HG03025 (cell line): ENCODE measurements at regions not wholly inside any gene's neighbourhood (a gene's known extent, or its start where the extent isn't known, plus 50 kb on each side); places are given as distances from the start of the nearest gene placed in this dataset.

ENCODE experiments used
- ATAC-seq: cut with Tn5 transposase; IDR thresholded peaks from one replicate; pipeline ENCODE4 v1.9.1; 2021; ENCODE audit warnings: mild to moderate bottlenecking, moderate library complexity; ENCODE audit not compliant: unreplicated experiment, low FRiP score

DNA sequence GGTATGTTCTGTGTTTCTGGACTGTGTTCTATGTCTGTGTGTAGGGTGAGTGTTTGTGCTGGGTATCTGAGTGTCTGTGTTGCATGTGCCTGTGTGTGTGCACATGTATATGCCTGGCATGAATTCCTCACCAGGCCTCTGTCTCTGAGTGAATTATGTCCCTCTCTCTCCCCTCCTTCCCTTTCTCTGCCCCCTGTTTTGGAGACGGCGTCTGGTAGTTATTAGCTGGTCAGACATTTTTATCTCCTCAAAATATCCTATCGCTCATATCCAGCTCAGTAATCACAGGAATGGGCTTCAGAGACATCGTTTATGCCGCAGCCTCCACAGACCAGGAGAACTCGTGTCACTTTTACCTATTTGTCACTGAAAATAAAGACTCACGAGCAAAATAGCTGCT, 483.2 kb upstream of the BRINP1 start:
- ATAC-seq = no peak

DNA sequence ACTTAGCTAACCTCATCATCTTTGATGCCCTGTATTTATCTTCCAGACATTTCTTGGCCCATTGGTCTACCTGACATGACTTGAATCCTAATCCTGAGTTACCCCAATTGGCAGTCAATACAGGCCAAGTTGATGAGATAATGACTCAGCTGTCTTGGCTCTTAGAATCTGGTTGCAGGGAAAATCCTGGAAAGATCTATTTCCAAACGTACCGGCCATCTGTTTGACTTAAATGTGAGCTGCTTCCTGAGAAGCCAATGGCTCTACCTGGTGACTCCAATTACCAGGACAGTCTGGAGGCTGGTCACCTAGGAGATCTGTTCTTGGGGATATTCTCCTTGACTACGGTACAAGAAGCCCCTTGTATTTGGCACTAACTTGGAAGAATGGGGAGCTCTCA, 475.2 kb upstream of the BRINP1 start:
- ATAC-seq = no peak

DNA sequence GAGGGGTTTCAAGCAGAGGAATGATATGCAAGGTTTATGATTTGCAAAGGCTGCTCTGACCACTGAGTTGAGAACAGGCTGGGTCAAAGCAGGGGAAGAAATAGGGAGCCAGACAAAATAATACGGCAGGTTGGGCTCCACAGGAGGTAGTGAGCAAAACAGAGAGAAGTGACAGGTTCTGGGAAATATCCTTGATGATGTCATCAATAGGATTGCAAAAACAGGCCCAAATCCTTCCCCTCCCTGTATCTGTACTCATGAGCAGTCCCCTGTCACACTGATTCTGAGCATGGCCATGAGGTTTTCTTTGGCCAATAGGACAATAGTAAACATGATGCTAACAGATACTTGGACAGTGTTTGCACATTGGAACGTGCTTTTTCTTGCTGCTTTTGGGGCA, 471.8 kb upstream of the BRINP1 start:
- no peak for ATAC-seq

DNA sequence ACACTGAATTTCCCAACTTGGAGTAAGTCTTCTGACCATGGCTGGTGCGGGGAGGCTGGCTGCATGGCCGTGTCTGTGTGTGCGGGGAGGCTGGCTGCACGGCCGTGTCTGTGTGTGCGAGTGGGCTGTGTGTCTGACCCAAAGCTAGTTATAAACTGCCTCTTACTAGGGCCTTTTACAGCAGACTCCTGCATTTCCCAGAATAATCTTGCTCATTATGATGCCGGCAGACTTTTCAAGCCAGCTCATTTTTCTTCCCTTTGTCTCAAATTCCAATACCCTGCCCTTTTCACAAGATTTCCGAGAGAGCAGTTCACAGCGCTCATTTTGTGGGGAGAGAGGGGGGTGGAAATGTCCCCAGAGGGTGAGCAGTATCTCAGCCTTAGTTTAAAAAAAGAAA, 470.7 kb upstream of the BRINP1 start:
- no peak for ATAC-seq

DNA sequence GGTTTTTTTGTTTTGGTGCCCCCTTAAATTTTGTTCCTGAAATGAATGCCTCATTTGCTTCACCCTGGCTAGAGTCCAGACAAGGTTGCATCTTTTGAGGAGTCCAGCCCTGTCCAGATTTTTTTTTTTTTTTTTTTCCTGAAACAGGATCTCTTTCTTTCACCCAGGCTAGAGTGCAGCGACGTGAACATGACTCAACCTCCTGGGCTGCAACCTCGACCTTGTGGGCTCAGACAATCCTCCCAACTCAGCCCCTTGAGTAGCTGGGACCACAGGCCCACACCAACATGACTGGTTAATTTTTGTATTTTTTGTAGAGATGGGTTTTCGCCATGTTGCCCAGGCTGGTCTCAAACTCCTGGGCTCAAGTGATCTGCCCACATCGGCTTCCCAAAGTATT, 469.0 kb upstream of the BRINP1 start:
- ATAC-seq = no peak

DNA sequence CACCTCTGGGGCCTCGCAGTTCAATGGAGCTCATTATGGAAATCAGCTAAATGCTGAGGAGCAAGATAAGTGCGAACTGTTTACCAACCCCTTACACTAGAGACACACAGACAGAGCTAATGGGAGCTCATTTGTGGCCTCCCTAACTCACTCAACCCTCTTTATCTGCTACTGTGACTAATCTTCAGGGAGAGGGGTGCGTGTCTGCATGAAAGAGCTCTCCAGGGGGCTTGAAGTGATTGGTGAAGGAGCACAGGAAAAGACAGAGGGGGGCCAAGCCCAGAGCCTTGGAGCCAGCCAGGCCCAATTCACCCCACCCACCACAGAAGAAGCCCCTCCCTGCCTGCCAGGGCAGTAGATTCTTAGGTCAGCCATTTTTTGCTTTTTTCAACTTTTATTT, 466.8 kb upstream of the BRINP1 start:
- no peak for ATAC-seq

DNA sequence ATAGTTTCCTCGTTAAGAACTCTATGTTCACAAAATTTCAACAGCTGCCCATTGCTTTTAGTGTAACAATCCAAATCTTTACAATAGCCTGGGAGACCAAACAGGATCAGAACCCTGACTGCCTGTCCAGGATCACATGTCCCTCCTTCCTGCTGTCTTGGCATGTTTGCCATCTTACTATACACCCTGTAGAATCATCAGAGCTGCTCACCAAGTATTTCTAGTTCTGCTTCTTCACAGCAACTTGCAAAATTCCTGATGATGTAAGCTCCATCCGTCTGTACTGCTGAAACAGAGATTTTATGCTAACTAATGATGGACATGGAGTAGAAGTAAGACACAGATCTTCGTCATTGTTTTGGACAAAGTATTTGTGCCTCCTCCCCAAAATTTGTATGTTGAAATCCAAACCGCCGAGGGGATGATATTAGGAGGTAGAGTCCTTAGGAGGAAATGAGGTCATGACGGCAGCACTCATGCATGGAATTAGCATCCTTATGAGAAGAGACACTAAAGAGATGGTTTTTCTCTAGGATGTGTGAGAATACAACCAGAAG, 464.9 kb upstream of the BRINP1 start:
- no peak for ATAC-seq

DNA sequence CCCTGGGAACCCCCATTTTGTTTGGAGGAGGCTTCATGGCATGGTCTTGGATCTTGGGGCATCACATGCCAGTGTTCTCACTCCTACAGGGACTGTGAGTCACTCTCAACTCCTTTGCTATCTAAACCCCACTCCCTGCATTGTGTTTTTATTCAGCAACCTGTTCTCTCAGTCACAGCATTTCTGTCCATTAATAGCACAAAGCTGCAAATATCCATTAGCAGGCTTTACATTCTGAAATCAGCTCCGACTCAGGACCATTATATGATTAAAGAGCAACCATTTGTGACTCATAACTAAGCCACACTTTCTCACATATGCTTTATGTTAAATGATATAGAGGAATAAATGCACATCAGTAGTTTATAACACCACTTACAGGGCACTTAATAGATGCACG, 462.1 kb upstream of the BRINP1 start:
- no peak for ATAC-seq

DNA sequence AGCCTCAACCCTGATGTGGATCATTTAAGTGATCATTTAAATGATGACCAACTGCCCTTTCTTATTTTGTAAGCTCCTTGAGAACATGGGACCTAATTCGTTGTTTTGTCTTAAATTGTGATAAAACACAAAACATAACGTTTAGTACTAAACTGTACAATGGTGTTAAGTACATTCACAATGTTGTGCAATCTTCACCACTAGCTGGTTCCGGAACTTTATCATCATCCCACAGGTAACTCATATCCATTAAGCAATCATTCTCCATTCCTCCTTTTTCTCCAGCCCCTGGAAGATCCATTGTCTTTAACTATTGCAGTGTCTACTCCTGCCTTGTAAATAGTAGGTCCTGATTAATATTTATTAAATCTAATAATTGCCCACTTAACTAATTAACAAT, 460.5 kb upstream of the BRINP1 start:
- ATAC-seq = no peak

DNA sequence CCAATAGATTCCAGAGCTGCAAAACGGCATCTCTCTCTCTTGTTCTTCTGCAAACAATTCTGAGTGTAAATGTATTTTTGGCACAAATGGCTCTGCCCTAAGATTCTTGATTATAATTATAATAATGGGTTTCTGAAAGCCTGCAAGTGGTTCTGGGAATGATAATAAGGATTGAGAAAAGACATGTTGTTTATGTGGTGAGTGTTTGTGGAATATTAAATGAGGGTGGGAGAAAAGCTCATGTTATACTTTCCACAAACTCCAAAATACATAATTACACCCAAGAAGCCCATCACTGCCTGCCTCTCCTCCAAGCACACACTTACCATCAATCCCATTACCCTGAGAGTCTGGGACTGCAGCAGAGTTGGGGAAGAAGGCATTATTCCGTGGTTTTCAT, 460.0 kb upstream of the BRINP1 start:
- ATAC-seq = no peak

DNA sequence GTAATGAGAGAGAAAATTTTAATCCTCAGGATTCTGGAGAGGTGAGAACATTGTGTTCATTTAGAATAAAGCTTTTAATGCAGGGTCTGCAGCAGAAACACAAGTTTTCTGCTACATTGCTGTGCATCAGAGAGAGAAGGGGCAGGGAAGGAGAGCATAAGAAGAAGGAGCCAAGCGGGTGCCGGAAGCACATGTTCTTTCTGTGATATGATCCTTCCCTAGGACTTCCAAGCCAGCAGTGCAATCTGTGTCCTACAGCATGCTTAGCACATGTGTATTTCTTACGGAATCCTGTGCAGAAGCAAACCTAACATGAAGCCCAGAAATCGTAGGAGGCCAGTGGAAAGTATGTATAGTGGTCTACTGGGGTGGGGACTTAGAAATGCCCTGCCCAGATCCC, 458.3 kb upstream of the BRINP1 start:
- no peak for ATAC-seq

DNA sequence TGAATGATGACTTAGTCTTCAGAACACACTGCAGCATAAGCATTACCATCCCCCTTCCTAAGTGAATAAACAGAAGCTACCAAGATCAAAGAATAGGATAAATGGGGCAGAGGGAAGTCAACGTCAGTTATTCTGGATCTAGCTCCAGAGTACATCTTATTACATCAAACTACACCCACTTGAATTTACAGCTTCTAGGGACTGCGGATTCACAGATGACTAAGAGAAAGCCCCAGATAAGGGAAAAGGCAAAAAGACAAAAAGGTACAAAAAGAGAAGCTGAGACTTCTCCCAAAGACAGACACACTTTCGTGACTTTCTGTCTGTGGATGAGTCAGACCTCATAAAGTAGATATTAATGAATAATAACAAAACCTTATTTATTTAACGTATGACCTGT, 457.9 kb upstream of the BRINP1 start:
- no peak for ATAC-seq

DNA sequence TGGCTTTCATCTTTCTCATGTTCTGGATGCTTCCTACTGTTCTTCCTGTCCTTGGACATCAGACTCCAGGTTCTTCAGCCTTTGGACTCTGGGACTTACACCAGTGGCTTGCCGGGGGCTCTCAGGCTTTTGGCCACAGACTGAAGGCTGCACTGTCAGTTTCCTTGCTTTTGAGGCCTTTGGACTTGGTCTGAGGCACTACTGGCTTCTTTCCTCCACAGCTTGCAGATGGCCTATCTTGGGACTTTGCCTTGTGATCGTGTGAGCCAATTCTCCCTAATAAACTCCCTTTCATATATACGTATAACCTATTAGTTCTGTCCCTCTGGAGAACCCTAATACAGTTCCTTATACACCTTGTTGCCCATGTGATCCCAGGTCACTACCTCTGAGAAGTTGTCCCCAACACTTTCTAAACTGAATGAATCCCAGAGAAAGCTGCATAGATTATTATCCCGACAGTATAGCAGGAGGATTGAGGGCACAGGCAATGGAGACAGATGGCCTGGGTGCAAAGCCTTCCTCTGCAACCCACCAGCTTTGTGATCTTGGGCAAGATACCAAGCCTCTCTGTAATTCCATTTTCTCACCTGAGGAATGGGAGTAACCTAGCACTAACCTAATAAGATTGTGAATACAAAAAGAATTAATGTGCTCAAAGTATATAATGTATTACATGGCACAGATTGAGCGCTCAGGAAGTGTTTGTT, 449.6 kb upstream of the BRINP1 start:
- no peak for ATAC-seq

DNA sequence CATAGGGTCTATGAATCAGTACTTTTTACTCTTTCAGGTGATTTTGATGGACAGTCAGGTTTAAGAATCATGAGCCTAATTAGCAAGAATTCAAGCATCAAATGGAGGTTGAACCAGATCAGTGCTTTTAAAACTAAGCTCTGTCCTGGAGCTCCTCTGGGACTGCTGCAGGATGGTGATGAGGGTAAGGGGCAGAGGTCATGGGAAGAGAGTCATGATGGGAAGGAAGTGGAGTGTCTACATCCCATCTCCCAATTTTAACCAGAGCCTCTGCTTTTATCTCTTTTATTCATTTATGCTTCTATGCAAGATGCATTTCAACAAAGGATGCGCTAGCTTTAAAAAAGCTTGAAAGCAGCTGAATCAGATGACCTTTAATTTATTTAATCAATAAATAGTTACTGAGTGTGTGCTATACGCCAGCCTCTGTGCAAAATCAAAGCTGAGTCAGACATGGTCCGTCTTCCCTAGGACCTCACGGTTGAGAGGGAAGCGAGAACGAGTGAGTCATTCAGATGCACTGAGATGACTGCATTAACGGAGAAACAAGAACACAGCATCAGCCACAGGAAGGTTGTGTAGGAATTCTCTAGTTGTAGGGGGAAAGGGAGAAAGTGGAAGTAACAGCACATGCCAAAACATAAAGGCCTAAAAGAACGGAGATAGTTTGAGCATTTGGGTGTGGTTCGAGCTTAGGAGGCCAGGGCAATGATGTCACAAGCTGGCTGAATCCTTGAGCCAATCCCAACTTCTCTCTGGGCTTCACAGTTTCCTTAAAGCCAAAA, 441.6 kb upstream of the BRINP1 start:
- no peak for ATAC-seq

DNA sequence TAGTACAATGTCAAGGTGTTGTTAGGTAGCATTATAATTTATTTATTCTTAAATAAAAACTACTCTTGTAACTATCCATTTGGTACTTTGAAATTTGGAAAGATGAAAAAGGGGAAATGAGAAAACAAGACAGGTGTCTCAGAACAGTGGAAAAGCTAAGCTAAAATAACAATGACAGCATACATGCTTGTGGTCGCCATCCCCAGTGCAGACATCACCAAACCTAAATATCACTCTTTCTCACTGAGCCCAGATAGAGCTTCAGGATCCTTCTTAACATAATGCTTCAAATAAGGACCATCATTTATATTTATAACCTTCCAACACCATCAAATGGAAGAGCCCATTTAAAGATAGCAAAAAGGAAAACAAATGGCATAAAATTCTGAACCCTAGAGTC, 434.4 kb upstream of the BRINP1 start:
- no peak for ATAC-seq

DNA sequence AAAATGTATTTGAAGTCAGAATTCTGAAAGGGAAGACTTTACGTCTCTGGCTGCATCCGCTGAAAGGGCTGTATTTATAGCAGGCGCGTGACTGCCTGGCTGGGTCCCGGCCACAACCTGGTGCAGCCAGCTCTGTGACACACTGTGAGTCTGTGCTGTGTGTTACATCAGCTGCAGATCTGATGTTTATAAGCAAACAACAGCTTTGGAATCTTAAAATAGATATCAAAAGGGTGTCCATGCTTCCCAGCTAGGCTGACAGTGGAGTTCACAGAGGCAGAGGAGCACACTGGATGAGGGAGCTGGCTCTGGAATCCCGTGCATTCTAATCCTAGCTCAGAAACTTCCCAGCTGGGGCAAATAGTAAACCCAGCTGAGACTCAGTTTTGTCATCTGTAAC, 433.4 kb upstream of the BRINP1 start:
- ATAC-seq = no peak

DNA sequence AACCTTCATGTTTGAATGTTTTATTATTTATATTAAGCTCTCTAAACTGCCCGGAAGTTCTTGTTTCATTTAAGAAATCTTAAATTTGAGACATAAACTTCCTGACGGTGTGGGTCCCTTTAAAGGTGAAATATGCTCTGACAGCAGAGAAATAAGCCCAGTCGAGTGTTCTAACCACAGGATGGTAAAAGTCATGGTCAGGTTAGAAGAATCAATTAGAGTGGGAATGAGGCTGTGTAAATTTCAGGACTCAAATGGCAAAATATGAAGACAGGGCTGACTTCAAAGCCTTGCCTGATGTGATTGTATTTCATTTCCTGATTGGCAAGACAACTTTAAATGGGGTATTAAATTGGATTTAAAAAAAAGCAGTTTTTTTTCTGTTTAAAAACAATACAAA, 432.9 kb upstream of the BRINP1 start:
- no peak for ATAC-seq

DNA sequence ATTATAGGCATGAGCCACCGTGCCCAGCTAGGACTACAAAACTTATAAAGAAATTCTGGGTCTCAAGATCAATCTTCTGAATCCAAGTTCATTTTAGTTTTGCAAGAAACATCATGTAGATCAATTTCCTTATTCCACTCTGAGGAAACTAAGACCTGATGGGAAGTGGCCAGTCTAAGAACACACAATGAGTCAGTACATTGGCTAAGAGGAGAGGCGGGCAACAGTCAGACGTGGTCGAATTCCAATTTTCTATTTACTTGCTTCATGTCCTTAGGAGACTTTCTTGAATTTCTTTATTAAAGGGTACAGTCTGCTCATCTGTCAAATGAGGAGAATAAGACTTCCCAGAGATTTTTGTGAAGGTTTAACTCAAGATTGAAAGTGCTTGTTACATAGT, 432.1 kb upstream of the BRINP1 start:
- no peak for ATAC-seq

DNA sequence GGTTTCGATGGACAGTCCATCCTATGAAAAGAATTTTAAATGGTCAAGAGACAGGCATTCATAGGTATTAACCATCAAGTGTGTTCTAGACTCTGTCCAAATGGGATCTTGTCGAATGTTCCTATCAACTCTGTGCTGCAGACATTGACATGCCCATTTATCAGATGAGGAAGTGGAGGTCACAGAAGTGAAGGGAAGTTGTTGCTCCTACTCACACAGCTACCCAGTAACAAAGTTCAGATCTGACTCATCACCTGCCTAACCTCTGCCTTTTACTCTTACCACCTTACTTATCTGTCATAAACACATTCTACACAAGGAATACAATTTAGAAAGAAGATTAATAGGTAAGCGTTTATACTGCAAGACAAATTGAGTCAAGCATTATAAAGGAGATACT, 426.2 kb upstream of the BRINP1 start:
- no peak for ATAC-seq

DNA sequence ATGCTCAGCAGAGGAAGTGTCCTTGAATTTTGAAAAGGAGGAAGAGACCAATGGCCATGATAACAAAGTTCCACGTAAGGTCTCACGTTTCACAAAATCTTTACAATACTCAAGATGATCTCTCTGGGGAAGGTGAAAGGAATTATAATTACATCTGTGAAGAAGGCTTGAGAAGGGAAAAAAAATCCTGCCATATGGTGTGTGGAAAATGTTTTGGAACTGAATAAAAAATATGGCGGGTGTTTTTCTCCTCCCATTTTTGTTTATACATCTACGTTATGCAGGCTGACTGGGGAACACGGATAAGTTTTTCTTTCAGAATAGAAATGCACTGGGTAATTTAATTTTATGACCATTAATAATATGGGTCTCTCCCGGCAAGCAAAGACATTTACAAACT, 425.6 kb upstream of the BRINP1 start:
- no peak for ATAC-seq

DNA sequence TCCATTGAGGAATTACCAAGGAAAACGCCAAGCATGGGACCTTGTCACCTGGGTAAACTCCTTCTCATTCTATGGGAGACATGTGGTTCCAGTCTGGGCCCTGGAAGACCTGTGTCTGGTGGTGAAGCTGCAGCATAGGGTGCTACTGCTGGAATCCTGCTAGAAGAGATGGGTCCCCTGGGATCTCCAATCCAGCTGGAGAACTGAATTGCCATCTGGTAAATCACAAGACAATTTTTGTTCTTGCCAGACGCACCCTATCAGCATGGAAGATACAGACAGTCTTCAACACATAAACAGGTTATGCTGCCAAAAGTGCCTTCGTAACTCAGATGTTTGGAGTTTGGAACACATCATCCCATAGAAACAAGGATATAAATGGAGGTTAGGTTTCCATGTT, 424.0 kb upstream of the BRINP1 start:
- ATAC-seq = no peak

DNA sequence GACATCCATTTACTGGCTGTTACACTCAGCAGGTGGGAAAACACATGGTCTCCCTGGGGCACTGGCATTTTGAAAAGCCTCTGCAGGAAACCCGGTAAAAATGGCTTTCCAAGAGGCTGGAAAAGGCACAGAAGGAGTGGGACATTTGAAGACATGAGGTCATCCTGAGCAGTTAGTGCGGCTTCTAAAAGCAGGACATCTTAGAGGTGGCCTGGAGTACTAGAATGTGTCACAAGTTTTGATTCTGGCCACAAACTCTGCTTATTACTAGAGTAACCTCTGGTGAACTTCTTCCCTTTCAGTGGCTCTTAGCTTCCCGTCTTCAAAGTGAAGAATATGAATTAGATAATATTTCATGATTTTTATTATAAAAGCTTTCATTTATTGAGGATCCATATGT, 423.0 kb upstream of the BRINP1 start:
- peak; percentile 68 for ATAC-seq
